HepG2 (cell line): ENCODE measurements at regions not wholly inside any gene's neighbourhood (a gene's known extent, or its start where the extent isn't known, plus 50 kb on each side); places are given as distances from the start of the nearest gene placed in this dataset.

Experiments
- ATAC-seq: fragments of 200-7000 bp; cut with Tn5 transposase; 3 replicates; pipeline ENCODE4 v1.9.1; 2020; ENCODE audit warnings: mild to moderate bottlenecking, moderate library complexity
- BruUV-seq: library from RNA; stranded (reverse); fragments of 400-500 nt; replicated peaks from 2 replicates; lab custom pipeline; 2021; lab: Mats Ljungman, UMichigan
- CTCF ChIA-PET: fragments of 300-600 bp; formaldehyde crosslinking; extraction: SDS; loops from one replicate; lab custom pipeline; 2021; ENCODE audit warnings: low total read pairs, inconsistent platforms, low intra/inter-chr PET ratio; lab: Yijun Ruan, JAX
- POLR2A ChIA-PET: fragments of 350-600 bp; sonication (Branson Sonifier 250); formaldehyde crosslinking; loops from one replicate; lab custom pipeline; 2020; ENCODE audit warnings: antibody characterized with exemption, inconsistent platforms; lab: Yijun Ruan, JAX
- DNase-seq: peaks from one replicate; pipeline ENCODE4 v3.0.0-alpha.2; 2015; ENCODE audit warnings: low spot score
- FAIRE-seq: peaks from 3 replicates; lab custom pipeline; 2011; peaks lifted over from hg19 to GRCh38; lab: Jason Lieb, UNC
- H2AFZ ChIP-seq: one replicate; pipeline ENCODE4 v1.6.1; 2011; ENCODE audit warnings: low read length, inconsistent platforms
- H3K27ac ChIP-seq: fragments of 300-600 bp; 3 replicates; pipeline ENCODE4 v1.8.0; 2011; ENCODE audit warnings: mixed run types, mild to moderate bottlenecking, mixed read lengths, low read length, inconsistent platforms; ENCODE audit not compliant: insufficient read depth; ENCODE audit errors: extremely low read length
- H3K27me3 ChIP-seq, 2 experiments: fragments of 200-600 bp in 1 of 2; 2 replicates in 1 of 2; 3 replicates in 1 of 2; pipeline versions ENCODE4 v1.6.0 to v1.8.0; 2011; ENCODE audit warnings: low read length in 2 of 2, mild to moderate bottlenecking in 2 of 2, moderate library complexity in 2 of 2, inconsistent platforms in 1 of 2; ENCODE audit not compliant: insufficient read depth in 2 of 2, control insufficient read depth in 1 of 2
- H3K36me3 ChIP-seq, 2 experiments: fragments of 200-600 bp in 1 of 2; replicated peaks in 1 of 2; 2 replicates in 1 of 2; 3 replicates in 1 of 2; pipeline versions ENCODE4 v1.5.1 to v1.8.0; 2011; ENCODE audit warnings: low read length in 2 of 2, inconsistent platforms in 1 of 2; ENCODE audit not compliant: insufficient read depth in 2 of 2, control insufficient read depth in 1 of 2
- H3K4me1 ChIP-seq: 2 replicates; pipeline ENCODE4 v1.5.1; 2012; ENCODE audit warnings: low read length, inconsistent platforms; ENCODE audit not compliant: insufficient read depth
- H3K4me2 ChIP-seq: 2 replicates; pipeline ENCODE4 v1.6.0; 2011; ENCODE audit warnings: low read depth, low read length, inconsistent platforms
- H3K4me3 ChIP-seq, 3 experiments: fragments of 200-600 bp in 1 of 3; sonication (generic), shearing (Covaris generic) in 1 of 3; replicated peaks in 1 of 3; 2 replicates each; pipeline ENCODE4 v1.5.1; 2011 to 2016; ENCODE audit warnings: low read length in 3 of 3, inconsistent platforms in 2 of 3, low read depth in 2 of 3, mild to moderate bottlenecking in 2 of 3, control low read depth in 1 of 3, mixed read lengths in 1 of 3; ENCODE audit not compliant: insufficient read depth in 1 of 3
- H3K79me2 ChIP-seq: one replicate; pipeline ENCODE4 v1.6.1; 2011; ENCODE audit warnings: low read length, inconsistent platforms; ENCODE audit not compliant: insufficient read depth
- H3K9ac ChIP-seq: 2 replicates; pipeline ENCODE4 v1.6.0; 2011; ENCODE audit warnings: mild to moderate bottlenecking, low read depth, low read length, inconsistent platforms; ENCODE audit not compliant: insufficient read depth
- H3K9me3 ChIP-seq: 2 replicates; pipeline ENCODE4 v1.5.1; 2012; ENCODE audit warnings: mild to moderate bottlenecking, low read length
- H4K20me1 ChIP-seq: 2 replicates; pipeline ENCODE4 v1.6.0; 2011; ENCODE audit warnings: inconsistent platforms, mild to moderate bottlenecking, low read length, moderate library complexity; ENCODE audit not compliant: insufficient read depth
- AHR ChIP-seq: IDR thresholded peaks from 2 replicates; pipeline ENCODE4 v1.6.1; 2018; ENCODE audit warnings: missing genetic modification reagents, missing compliant biosample characterization
- BRCA1 ChIP-seq: sonication (generic); formaldehyde crosslinking; IDR thresholded peaks from 2 replicates; pipeline ENCODE4 v1.4.0; 2020; ENCODE audit warnings: missing genetic modification reagents
- CERS6 ChIP-seq: sonication (generic); formaldehyde crosslinking; IDR thresholded peaks from 2 replicates; pipeline ENCODE4 v1.5.0; 2020; ENCODE audit warnings: missing genetic modification reagents
- CREB1 ChIP-seq, 2 experiments: fragments of 450-650 bp in 1 of 2; IDR thresholded peaks; 2 replicates each; pipeline ENCODE4 v1.6.1; 2016 to 2017; ENCODE audit warnings: control low read depth in 1 of 2, mild to moderate bottlenecking in 1 of 2, missing compliant biosample characterization in 1 of 2, missing genetic modification characterization in 1 of 2
- ELF3 ChIP-seq: IDR thresholded peaks from 2 replicates; pipeline ENCODE4 v1.6.1; 2016; ENCODE audit warnings: missing genetic modification reagents, missing compliant biosample characterization
- GPN1 ChIP-seq: sonication (generic); formaldehyde crosslinking; IDR thresholded peaks from 2 replicates; pipeline ENCODE4 v1.5.1; 2020; ENCODE audit warnings: missing genetic modification reagents, borderline replicate concordance
- HNRNPK ChIP-seq: fragments of 200-400 bp; formaldehyde crosslinking; IDR thresholded peaks from 2 replicates; pipeline ENCODE4 v1.6.1; 2018; ENCODE audit warnings: low read length, low read depth, moderate library complexity, mild to moderate bottlenecking; ENCODE audit not compliant: poor library complexity, severe bottlenecking
- NFATC3 ChIP-seq: sonication (generic); formaldehyde crosslinking; IDR thresholded peaks from 2 replicates; pipeline ENCODE4 v1.5.1; 2020; ENCODE audit warnings: mild to moderate bottlenecking, missing genetic modification reagents
- POGK ChIP-seq: sonication (generic); formaldehyde crosslinking; conservative IDR thresholded peaks from 2 replicates; pipeline ENCODE4 v1.8.0; 2022; ENCODE audit warnings: mild to moderate bottlenecking, moderate library complexity, missing genetic modification reagents
- POLR2AphosphoS5 ChIP-seq: IDR thresholded peaks from 2 replicates; pipeline ENCODE4 v1.6.1; 2012; ENCODE audit warnings: low read depth, low read length
- SYNCRIP ChIP-seq: fragments of 200-400 bp; formaldehyde crosslinking; IDR thresholded peaks from 2 replicates; pipeline ENCODE4 v1.6.1; 2018; ENCODE audit warnings: mild to moderate bottlenecking, low read depth, low read length; ENCODE audit not compliant: insufficient read depth
- ZEB1 ChIP-seq: IDR thresholded peaks from 2 replicates; pipeline ENCODE4 v1.6.1; 2012; ENCODE audit warnings: mild to moderate bottlenecking, low read depth, inconsistent platforms; ENCODE audit not compliant: insufficient replicate concordance
- ZNF3 ChIP-seq: IDR thresholded peaks from 2 replicates; pipeline ENCODE4 v1.7.0; 2017; ENCODE audit warnings: inconsistent platforms
- ZNF547 ChIP-seq: sonication (generic); formaldehyde crosslinking; IDR thresholded peaks from 2 replicates; pipeline ENCODE4 v1.5.1; 2020; ENCODE audit warnings: mild to moderate bottlenecking, missing genetic modification reagents
- ZNF746 ChIP-seq: sonication (generic); formaldehyde crosslinking; IDR thresholded peaks from 2 replicates; pipeline ENCODE4 v1.8.0; 2022; ENCODE audit warnings: mild to moderate bottlenecking, missing genetic modification reagents
- WGBS: methylation state at CpG from one replicate; pipeline ENCODE4 v1.1.6; 2017; ENCODE audit warnings: low lambda C conversion rate; 5-methylcytosine and 5-hydroxymethylcytosine counted together
- in situ Hi-C: cut with HindIII; loops from 2 replicates; pipeline ENCODE4 v1.10.0; 2017; ENCODE audit warnings: low pct_unique_long_range_greater_than_20kb; ENCODE audit not compliant: extremely low pct_ligation_motif_present
- intact Hi-C: fragments of 100-400 bp; cut with micrococcal nuclease; formaldehyde crosslinking; loops from one replicate; pipeline ENCODE4 v1.10.0; 2022; ENCODE audit not compliant: unreplicated experiment

DNA sequence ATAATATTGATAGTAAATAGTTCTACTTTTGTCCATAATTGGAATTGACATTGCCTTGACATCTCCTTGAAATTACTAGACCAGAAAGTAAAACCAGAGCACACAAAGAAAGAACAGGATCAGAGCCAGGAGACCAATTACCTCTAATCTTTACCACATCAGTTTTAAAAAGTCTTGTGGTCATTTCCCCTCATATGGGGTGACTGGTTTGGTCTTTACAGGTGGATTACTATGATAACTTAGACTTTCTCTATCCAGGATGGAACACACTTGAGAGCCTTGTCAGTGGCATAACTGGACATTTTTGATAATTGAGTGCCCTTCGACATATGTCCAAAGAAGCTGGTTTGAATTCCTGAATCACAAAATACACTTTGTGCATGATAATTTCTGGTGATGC, 1148.1 kb upstream of the NCAM2 start:
- CTCF ChIA-PET: no interaction called here
- no peak overlapping the region for H3K9ac ChIP-seq
- H2AFZ ChIP-seq: no peak overlapping the region
- H3K27ac ChIP-seq: no peak overlapping the region
- no peak overlapping the region for H3K4me3 ChIP-seq
- no peak for TF ChIP-seq HNRNPK
- TF ChIP-seq ZNF746 (CRISPR knock-in tag): no peak
- no peak for TF ChIP-seq SYNCRIP
- no peak for TF ChIP-seq ZNF3
- TF ChIP-seq ELF3 (CRISPR knock-in tag): no peak
- no peak for TF ChIP-seq BRCA1
- TF ChIP-seq NFATC3 (CRISPR knock-in tag): no peak
- TF ChIP-seq AHR (CRISPR knock-in tag): no peak
- no peak for TF ChIP-seq POGK
- no peak for TF ChIP-seq GPN1 (CRISPR knock-in tag)
- TF ChIP-seq ZEB1: no peak
- TF ChIP-seq CREB1 (IDR thresholded peaks at IDR 0.05): no peak
- no peak for TF ChIP-seq CREB1 (CRISPR knock-in tag; IDR thresholded peaks at IDR 0.05)
- no peak for TF ChIP-seq CERS6
- TF ChIP-seq ZNF547 (CRISPR knock-in tag): no peak
- no peak for TF ChIP-seq POLR2AphosphoS5
- TF ChIP-seq, all 625 proteins: peak for 0
- no peaks in the 10 kb centered on the region for H3K79me2 ChIP-seq
- no peaks in the 10 kb centered on the region; a peak in 1 of 5 replicates for H3K27me3 ChIP-seq
- no peaks in the 10 kb centered on the region for H4K20me1 ChIP-seq
- H3K4me2 ChIP-seq: no peak overlapping the region
- in situ Hi-C loops (no loop called here), intact Hi-C loops (no loop called here)
- peaks cover 69% of the 10 kb centered on the region for H3K9me3 ChIP-seq
- H3K4me1 ChIP-seq: no peaks in the 10 kb centered on the region
- WGBS: 8% methylated on average over 1 of the region's 1 CpG
- DNase-seq: no peak
- ATAC-seq: no peak
- BruUV-seq: no TSS peak
- H3K36me3 ChIP-seq: no peaks in the 10 kb centered on the region
- POLR2A ChIA-PET: no interaction called here
- no peak for FAIRE-seq
